ENCODE measurements at regions not wholly inside any gene's neighbourhood (a gene's known extent, or its start where the extent isn't known, plus 50 kb on each side); places are given as distances from the start of the nearest gene placed in this dataset.
A peak's percentile ranks its signal among the peaks of the same experiment; 100 is the strongest.

DNA sequence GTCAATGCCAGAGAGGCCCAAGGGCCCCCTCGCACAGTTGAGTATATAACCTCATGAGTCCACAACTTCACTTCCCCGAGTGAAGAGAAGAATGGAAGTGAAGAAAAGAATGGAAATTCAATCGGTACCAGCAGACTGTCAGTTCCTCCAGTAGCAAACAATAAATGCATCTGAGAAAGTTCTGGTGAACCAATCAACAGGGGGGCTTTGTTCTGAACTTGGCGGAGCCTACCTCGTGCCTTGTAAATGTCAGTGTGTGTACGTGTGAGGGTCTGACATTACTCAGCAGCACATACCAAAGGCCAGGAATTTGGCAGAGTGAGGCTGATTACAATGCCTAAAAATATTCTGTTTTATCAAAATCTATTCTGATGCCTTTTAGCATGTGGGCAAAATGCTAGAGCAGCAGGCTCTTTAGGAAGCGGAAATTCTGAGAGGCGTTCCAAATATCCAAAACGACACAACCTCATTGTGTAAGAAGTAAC, 238.5 kb downstream of the LTN1 start:
- Histone ChIP-seq H2AFZ (ENCODE audit: low read length, unreplicated experiment) (peak overlapping the region; percentile 88), H3K27ac (ENCODE audit: low read depth, low read length) (peak overlapping the region; percentile 42), H3K4me1 (ENCODE audit: control insufficient read depth, insufficient read depth, low read length, unreplicated experiment) (peaks cover 19% of the 10 kb centered on the region)

DNA sequence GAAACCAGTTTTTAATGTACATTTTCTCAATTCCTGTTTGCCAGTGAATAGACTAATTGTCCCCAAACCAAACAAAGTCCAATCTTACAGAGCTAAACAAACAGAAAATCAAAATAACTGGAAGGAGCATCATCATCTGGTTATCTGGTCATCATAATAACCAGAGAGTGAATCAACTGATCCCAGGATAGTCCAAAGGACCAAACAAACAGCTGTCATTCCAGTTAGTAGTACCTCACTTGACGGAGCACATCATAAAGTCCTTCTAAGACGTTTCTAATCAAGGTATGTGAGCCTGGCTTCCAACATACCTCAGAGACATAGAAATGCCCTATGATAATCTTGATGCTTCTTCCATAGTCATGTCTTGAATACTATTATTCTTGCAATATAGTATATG, 240.5 kb downstream of the LTN1 start:
- Histone ChIP-seq H3K27ac (ENCODE audit: low read depth, low read length) (no peak overlapping the region), H3K4me3 (ENCODE audit: low read depth, low read length) (no peak overlapping the region), H3K4me1 (ENCODE audit: control insufficient read depth, insufficient read depth, low read length, unreplicated experiment) (peaks cover 14% of the 10 kb centered on the region), H3K27me3 (ENCODE audit: insufficient read depth, low read length) (no peaks in the 10 kb centered on the region), H3K36me3 (ENCODE audit: insufficient read depth, low read length) (no peaks in the 10 kb centered on the region), H2AFZ (ENCODE audit: low read length, unreplicated experiment) (no peak overlapping the region), H3K79me2 (ENCODE audit: control insufficient read depth, insufficient read depth, low read length, unreplicated experiment) (no peaks in the 10 kb centered on the region)

More for the DNA sequence above, 238.5 kb downstream of the LTN1 start:
- Histone ChIP-seq H3K4me3 (ENCODE audit: low read depth, low read length) (no peak overlapping the region), H3K79me2 (ENCODE audit: control insufficient read depth, insufficient read depth, low read length, unreplicated experiment) (no peaks in the 10 kb centered on the region), H3K27me3 (ENCODE audit: insufficient read depth, low read length) (no peaks in the 10 kb centered on the region), H3K36me3 (ENCODE audit: insufficient read depth, low read length) (no peaks in the 10 kb centered on the region)

DNA sequence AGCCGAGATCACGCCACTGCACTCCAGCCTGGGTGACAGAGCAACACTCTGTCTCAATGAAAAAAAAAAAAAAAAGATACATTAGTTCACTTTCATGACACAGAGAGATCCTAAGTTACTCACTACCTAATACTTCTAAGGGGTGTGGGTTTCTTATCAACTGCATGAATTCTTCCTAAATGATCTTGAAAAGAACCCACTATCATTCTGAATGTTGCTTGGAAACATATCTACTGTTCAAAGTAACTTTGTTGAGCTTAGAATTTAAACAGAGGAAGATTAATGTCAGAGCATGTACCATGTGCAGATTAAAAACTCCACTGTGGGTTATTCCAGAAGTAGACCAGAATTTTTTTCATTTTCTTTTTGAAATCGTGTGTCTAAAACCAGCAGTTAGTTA, 241.5 kb downstream of the LTN1 start:
- H3K27me3 ChIP-seq (ENCODE audit: insufficient read depth, low read length), result no peaks in the 10 kb centered on the region
- no peak overlapping the region for H3K27ac ChIP-seq (ENCODE audit: low read depth, low read length)
- H3K4me1 ChIP-seq (ENCODE audit: control insufficient read depth, insufficient read depth, low read length, unreplicated experiment), result peaks cover 14% of the 10 kb centered on the region

DNA sequence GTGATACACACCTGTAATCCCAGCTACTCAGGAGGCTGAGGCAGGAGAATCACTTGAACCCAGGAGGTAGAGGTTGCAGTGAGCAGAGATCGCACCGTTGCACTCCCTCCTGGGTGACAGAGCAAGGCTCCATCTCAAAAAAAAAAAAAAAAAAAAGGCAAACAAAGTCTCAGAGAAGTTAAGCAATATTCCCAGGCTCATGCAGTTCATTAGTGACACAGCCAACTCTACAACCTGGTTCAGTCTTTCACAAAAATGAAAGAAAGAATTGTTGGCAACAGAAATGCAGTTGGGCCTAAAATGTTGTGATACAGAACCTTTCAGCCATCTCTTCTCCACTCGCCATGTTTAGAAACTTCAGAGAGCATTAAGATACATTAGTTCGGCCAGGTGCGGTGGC, 242.1 kb downstream of the LTN1 start:
- no peaks in the 10 kb centered on the region for H3K36me3 ChIP-seq (ENCODE audit: insufficient read depth, low read length)
- H3K27me3 ChIP-seq (ENCODE audit: insufficient read depth, low read length), result no peaks in the 10 kb centered on the region
- no peak overlapping the region for H2AFZ ChIP-seq (ENCODE audit: low read length, unreplicated experiment)
- H3K27ac ChIP-seq (ENCODE audit: low read depth, low read length), result no peak overlapping the region
- H3K4me3 ChIP-seq (ENCODE audit: low read depth, low read length), result no peak overlapping the region
- H3K4me1 ChIP-seq (ENCODE audit: control insufficient read depth, insufficient read depth, low read length, unreplicated experiment), result peaks cover 14% of the 10 kb centered on the region
- no peaks in the 10 kb centered on the region for H3K79me2 ChIP-seq (ENCODE audit: control insufficient read depth, insufficient read depth, low read length, unreplicated experiment)

More for the DNA sequence above, 241.5 kb downstream of the LTN1 start:
- Histone ChIP-seq H3K79me2 (ENCODE audit: control insufficient read depth, insufficient read depth, low read length, unreplicated experiment) (no peaks in the 10 kb centered on the region), H3K36me3 (ENCODE audit: insufficient read depth, low read length) (no peaks in the 10 kb centered on the region), H3K4me3 (ENCODE audit: low read depth, low read length) (no peak overlapping the region), H2AFZ (ENCODE audit: low read length, unreplicated experiment) (no peak overlapping the region)

DNA sequence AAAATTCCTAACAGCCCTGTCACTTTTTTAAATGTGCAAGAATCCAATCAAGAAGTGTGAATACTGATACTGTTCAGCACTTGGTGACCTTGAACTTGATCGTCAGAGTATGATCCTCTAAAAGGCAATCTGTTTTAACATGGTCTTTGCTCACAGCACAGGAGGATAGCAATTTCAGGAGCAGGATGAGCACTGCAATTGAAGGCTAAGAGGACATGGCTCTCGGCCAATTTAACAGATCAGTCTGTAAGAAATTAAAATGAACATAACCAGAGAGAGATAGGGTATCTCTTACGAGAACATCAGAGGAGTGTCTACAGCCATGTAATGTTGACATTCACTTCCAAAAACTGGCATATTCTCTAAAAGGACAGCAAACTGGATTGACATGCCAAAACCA, 243.1 kb downstream of the LTN1 start:
- H3K27ac ChIP-seq (ENCODE audit: low read depth, low read length), result no peak overlapping the region
- no peaks in the 10 kb centered on the region for H3K27me3 ChIP-seq (ENCODE audit: insufficient read depth, low read length)
- H3K4me3 ChIP-seq (ENCODE audit: low read depth, low read length), result no peak overlapping the region
- peaks cover 8% of the 10 kb centered on the region for H3K4me1 ChIP-seq (ENCODE audit: control insufficient read depth, insufficient read depth, low read length, unreplicated experiment)
- H3K36me3 ChIP-seq (ENCODE audit: insufficient read depth, low read length), result no peaks in the 10 kb centered on the region
- H3K79me2 ChIP-seq (ENCODE audit: control insufficient read depth, insufficient read depth, low read length, unreplicated experiment), result no peaks in the 10 kb centered on the region
- H2AFZ ChIP-seq (ENCODE audit: low read length, unreplicated experiment), result no peak overlapping the region

- H3K79me2 ChIP-seq (ENCODE audit: control insufficient read depth, insufficient read depth, low read length, unreplicated experiment), result no peaks in the 10 kb centered on the region
- H3K4me3 ChIP-seq (ENCODE audit: low read depth, low read length), result no peak overlapping the region
- H3K36me3 ChIP-seq (ENCODE audit: insufficient read depth, low read length), result no peaks in the 10 kb centered on the region
- H3K4me1 ChIP-seq (ENCODE audit: control insufficient read depth, insufficient read depth, low read length, unreplicated experiment), result peaks cover under 1% of the 10 kb centered on the region
- H3K27me3 ChIP-seq (ENCODE audit: insufficient read depth, low read length), result no peaks in the 10 kb centered on the region
- H2AFZ ChIP-seq (ENCODE audit: low read length, unreplicated experiment), result no peak overlapping the region
- no peak overlapping the region for H3K27ac ChIP-seq (ENCODE audit: low read depth, low read length)
Measured at GRCh38 chr21:28747464-28747863, 245.2 kb downstream of the LTN1 start.

GRCh38 chr21:28746166-28746565, 246.5 kb downstream of the LTN1 start:
- peaks cover 5% of the 10 kb centered on the region for H3K4me1 ChIP-seq (ENCODE audit: control insufficient read depth, insufficient read depth, low read length, unreplicated experiment)
- H3K79me2 ChIP-seq (ENCODE audit: control insufficient read depth, insufficient read depth, low read length, unreplicated experiment), result no peaks in the 10 kb centered on the region
- H3K27me3 ChIP-seq (ENCODE audit: insufficient read depth, low read length), result no peaks in the 10 kb centered on the region
- H2AFZ ChIP-seq (ENCODE audit: low read length, unreplicated experiment), result no peak overlapping the region
- H3K4me3 ChIP-seq (ENCODE audit: low read depth, low read length), result no peak overlapping the region
- H3K36me3 ChIP-seq (ENCODE audit: insufficient read depth, low read length), result no peaks in the 10 kb centered on the region
- H3K27ac ChIP-seq (ENCODE audit: low read depth, low read length), result no peak overlapping the region

DNA sequence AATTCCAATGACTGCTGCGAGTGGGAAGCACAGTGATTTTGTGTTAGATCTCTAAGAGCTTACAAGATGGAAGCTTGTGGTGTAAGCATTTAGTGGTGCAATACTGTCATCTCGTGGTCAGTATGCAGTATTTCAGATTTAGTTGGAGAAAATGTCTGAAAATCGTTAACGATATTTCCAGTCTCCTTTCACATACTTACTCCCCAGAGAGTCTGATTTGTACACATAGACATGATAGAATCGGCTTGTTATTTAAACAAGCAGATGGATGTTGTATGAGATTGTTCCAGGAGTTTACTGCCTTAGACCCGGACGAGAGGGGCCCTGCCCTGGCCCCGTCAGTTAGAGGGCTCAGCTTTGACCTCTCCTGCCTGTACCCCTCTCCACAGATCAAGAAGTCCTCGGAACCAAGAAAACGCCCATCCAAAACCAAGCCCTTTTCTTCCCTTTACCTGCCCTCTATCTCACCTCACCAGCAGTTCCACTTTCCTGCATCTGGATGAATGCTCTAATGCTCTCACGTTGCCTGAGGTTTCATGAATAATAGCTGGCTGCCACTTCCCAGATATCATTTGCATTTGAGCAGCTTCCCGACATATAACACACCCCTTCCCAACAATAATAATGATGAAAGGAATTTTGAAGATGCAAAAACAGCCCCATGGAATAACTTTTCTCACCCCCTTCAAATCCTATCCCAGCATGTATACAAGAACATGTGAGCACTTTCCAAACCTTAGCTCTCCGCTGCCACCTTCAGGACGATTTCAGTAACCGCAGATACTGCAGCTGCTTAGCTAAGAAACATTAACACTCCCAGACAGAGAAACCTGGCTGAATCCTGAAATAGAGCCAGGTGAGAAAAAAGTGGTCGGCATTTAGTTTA, 247.3 kb downstream of the LTN1 start:
- Histone ChIP-seq H2AFZ (ENCODE audit: low read length, unreplicated experiment) (peak overlapping the region; percentile 99), H3K79me2 (ENCODE audit: control insufficient read depth, insufficient read depth, low read length, unreplicated experiment) (no peaks in the 10 kb centered on the region), H3K36me3 (ENCODE audit: insufficient read depth, low read length) (no peaks in the 10 kb centered on the region), H3K27me3 (ENCODE audit: insufficient read depth, low read length) (no peaks in the 10 kb centered on the region), H3K27ac (ENCODE audit: low read depth, low read length) (peak overlapping the region; percentile 61), H3K4me1 (ENCODE audit: control insufficient read depth, insufficient read depth, low read length, unreplicated experiment) (peaks cover 5% of the 10 kb centered on the region), H3K4me3 (ENCODE audit: low read depth, low read length) (peak overlapping the region; percentile 78)

DNA sequence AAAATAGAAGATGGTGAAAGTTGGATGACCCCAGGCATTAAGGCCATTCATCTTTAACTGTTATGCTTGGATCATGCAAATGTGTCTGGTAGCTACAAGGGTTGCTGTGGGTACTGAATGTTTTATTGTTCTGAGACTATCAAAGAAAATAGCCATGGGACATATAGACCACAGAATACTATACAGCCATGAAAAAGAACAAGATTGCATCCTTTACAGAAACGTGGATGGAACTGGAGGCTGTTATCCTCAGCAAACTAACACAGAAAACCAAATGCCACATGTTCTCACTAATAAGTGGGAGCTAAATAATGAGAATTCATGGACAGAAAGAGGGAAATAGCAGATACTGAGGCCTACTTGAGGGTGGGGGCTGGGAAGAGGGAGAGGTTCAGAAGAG, 249.0 kb downstream of the LTN1 start:
- Histone ChIP-seq H2AFZ (ENCODE audit: low read length, unreplicated experiment) (no peak overlapping the region), H3K36me3 (ENCODE audit: insufficient read depth, low read length) (no peaks in the 10 kb centered on the region), H3K27ac (ENCODE audit: low read depth, low read length) (no peak overlapping the region), H3K27me3 (ENCODE audit: insufficient read depth, low read length) (no peaks in the 10 kb centered on the region), H3K79me2 (ENCODE audit: control insufficient read depth, insufficient read depth, low read length, unreplicated experiment) (no peaks in the 10 kb centered on the region), H3K4me3 (ENCODE audit: low read depth, low read length) (no peak overlapping the region), H3K4me1 (ENCODE audit: control insufficient read depth, insufficient read depth, low read length, unreplicated experiment) (peaks cover 5% of the 10 kb centered on the region)

DNA sequence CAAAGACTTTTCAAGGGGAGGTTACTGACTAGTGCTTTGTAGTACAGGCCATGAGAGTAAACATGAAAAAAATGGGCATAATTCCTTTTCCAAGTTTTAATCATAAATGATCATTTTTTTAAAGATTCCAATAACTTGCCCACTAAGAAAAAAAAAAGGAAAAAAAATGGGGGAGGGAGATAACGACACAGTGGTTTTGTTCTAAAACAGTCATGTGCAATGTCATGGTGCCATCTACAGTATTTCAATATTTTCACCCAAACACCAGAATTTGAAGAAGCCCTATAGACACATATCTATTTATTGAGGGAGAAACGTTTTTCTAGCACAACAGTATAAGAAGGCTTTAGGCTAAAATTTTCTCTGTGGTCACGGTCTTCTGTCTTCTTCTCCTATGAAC, 250.2 kb downstream of the LTN1 start:
- Histone ChIP-seq H3K4me1 (ENCODE audit: control insufficient read depth, insufficient read depth, low read length, unreplicated experiment) (peaks cover 12% of the 10 kb centered on the region), H3K4me3 (ENCODE audit: low read depth, low read length) (no peak overlapping the region), H2AFZ (ENCODE audit: low read length, unreplicated experiment) (peak overlapping the region; percentile 78), H3K79me2 (ENCODE audit: control insufficient read depth, insufficient read depth, low read length, unreplicated experiment) (no peaks in the 10 kb centered on the region), H3K36me3 (ENCODE audit: insufficient read depth, low read length) (no peaks in the 10 kb centered on the region), H3K27ac (ENCODE audit: low read depth, low read length) (no peak overlapping the region), H3K27me3 (ENCODE audit: insufficient read depth, low read length) (no peaks in the 10 kb centered on the region)

DNA sequence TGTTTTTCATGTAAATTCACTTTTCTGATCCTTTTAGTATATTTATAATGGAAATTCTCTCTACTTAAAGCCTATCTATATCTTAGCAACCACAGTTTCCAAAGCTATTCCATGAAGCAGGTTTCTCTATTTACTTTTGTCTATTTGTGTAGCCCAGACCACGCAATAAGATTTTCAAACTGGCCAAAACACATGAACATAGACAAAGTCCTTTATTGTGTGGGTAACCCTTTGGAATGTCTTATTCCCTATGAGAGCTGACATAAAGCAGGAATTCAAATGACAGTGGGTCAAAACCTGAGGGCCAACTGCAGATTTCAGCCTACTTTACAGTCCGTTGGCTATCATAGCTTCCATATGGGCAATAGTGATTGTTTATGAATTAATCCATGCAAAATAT, 252.6 kb downstream of the LTN1 start:
- H3K27ac ChIP-seq (ENCODE audit: low read depth, low read length), result no peak overlapping the region
- H2AFZ ChIP-seq (ENCODE audit: low read length, unreplicated experiment), result no peak overlapping the region
- H3K4me1 ChIP-seq (ENCODE audit: control insufficient read depth, insufficient read depth, low read length, unreplicated experiment), result peaks cover 12% of the 10 kb centered on the region
- no peaks in the 10 kb centered on the region for H3K27me3 ChIP-seq (ENCODE audit: insufficient read depth, low read length)
- no peak overlapping the region for H3K4me3 ChIP-seq (ENCODE audit: low read depth, low read length)
- no peaks in the 10 kb centered on the region for H3K36me3 ChIP-seq (ENCODE audit: insufficient read depth, low read length)
- H3K79me2 ChIP-seq (ENCODE audit: control insufficient read depth, insufficient read depth, low read length, unreplicated experiment), result no peaks in the 10 kb centered on the region
